OCI-LY1 (cell line): ENCODE measurements at regions not wholly inside any gene's neighbourhood (a gene's known extent, or its start where the extent isn't known, plus 50 kb on each side); places are given as distances from the start of the nearest gene placed in this dataset.

Source experiments
- CTCF ChIP-seq: fragments of 200-600 bp; sonication (generic), shearing (Covaris generic); IDR thresholded peaks from 2 replicates; pipeline ENCODE4 v1.5.1; 2017; ENCODE audit warnings: mild to moderate bottlenecking, antibody characterized with exemption, low read length, moderate library complexity, mixed read lengths
- EZH2 ChIP-seq: fragments of 200-600 bp; sonication (generic), shearing (Covaris generic); IDR thresholded peaks from 2 replicates; pipeline ENCODE4 v1.8.0; 2017; ENCODE audit warnings: borderline replicate concordance, mixed run types, mild to moderate bottlenecking, antibody characterized with exemption, low read length, moderate library complexity, mixed read lengths

GRCh38 chr1:177517546-177517945 lies 346.8 kb downstream of the BRINP2 start:
- TF ChIP-seq CTCF (no peak), EZH2 (no peak)
